Brain microvascular endothelial cell (primary cell): ENCODE measurements at regions not wholly inside any gene's neighbourhood (a gene's known extent, or its start where the extent isn't known, plus 50 kb on each side); places are given as distances from the start of the nearest gene placed in this dataset.

Experiments used
- DNase-seq: peaks from one replicate; pipeline ENCODE4 v3.0.0-alpha.2; 2020
- H3K27ac ChIP-seq: fragments of 250-450 bp; sonication (Bioruptor Pico); 2 replicates; pipeline ENCODE4 v1.5.1; 2020; ENCODE audit warnings: mild to moderate bottlenecking, moderate library complexity
- H3K27me3 ChIP-seq: fragments of 250-450 bp; sonication (Bioruptor Pico); replicated peaks from 2 replicates; pipeline ENCODE4 v1.5.1; 2020; ENCODE audit warnings: mild to moderate bottlenecking
- H3K36me3 ChIP-seq: fragments of 250-450 bp; sonication (Bioruptor Pico); replicated peaks from 2 replicates; pipeline ENCODE4 v1.5.1; 2020; ENCODE audit warnings: mild to moderate bottlenecking
- H3K4me3 ChIP-seq: 2 replicates; pipeline ENCODE4 v1.5.1; 2011; ENCODE audit warnings: low read depth, mild to moderate bottlenecking, control low read depth, low read length, moderate library complexity
- CTCF ChIP-seq: IDR thresholded peaks from 2 replicates; pipeline ENCODE4 v1.5.1; 2011; ENCODE audit warnings: low read depth, mild to moderate bottlenecking, moderate library complexity, low read length, control low read depth, inconsistent platforms; ENCODE audit errors: missing control alignments
- in situ Hi-C: cut with HindIII; loops from 2 replicates; pipeline ENCODE4 v1.10.0; 2017; ENCODE audit warnings: low sequenced_read_pairs, low pct_ligation_motif_present

DNA sequence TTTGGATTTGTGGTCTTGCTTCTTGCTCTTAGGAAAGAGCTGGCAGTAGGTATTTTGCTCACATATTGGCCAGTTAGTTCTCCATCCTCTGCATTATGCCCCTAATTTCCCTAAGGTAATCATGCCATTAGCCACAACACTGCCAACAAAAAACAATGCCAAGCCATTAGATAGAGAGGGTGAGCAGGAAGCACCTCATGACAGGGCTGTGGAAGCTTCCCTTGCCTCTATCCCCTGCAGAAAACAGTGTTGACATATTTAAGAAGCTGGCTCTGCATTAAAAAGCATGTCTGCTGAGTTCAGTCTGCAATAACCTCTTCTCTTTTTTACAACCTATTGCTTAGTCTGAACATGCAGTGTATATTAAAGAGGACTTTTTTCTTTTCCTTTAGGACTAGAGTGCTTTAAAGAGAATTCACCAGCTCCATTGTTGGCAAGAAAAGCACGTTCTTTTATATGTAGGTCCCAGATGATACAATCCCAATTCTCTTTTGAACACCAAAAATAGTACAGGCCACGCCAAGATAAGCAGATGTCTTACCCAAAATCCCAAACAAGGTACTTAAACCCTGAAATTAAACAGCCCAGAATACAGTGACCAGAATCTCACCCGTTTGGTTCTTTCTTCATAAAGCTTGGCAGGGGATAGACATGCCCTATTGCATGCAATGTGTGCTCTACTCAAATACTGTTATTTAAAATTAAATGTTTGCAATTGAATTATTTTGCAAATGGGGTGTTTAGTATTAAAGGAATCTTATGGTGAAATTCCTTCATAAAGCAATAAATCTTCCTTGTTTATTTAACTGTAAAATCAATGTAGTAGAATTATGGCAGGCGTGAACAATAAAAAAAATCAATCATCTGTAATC, 93.7 kb upstream of the UBE3A start:
- H3K4me3 ChIP-seq = no peak overlapping the region
- in situ Hi-C loops = no loop called here
- no peaks in the 10 kb centered on the region for H3K27me3 ChIP-seq
- no peak overlapping the region for H3K27ac ChIP-seq
- TF ChIP-seq CTCF = no peak
- DNase-seq = no peak
- no peaks in the 10 kb centered on the region for H3K36me3 ChIP-seq

- in situ Hi-C loops = no loop called here
- Histone ChIP-seq H3K27ac (no peak overlapping the region), H3K27me3 (no peaks in the 10 kb centered on the region), H3K36me3 (no peaks in the 10 kb centered on the region), H3K4me3 (no peak overlapping the region)
- DNase-seq = no peak
- no peak for TF ChIP-seq CTCF
Observed at GRCh38 chr15:25529774-25530173, 91.0 kb upstream of the UBE3A start.

- no peak overlapping the region for H3K4me3 ChIP-seq
- in situ Hi-C loops = no loop called here
- no peaks in the 10 kb centered on the region for H3K27me3 ChIP-seq
- no peak for DNase-seq
- TF ChIP-seq CTCF = no peak
- H3K36me3 ChIP-seq = no peaks in the 10 kb centered on the region
- H3K27ac ChIP-seq = no peak overlapping the region
Observed at GRCh38 chr15:25527118-25527517, 88.3 kb upstream of the UBE3A start.

- no peak for TF ChIP-seq CTCF
- no peaks in the 10 kb centered on the region for H3K27me3 ChIP-seq
- DNase-seq = no peak
- in situ Hi-C loops = no loop called here
- no peaks in the 10 kb centered on the region for H3K36me3 ChIP-seq
- no peak overlapping the region for H3K4me3 ChIP-seq
- H3K27ac ChIP-seq = no peak overlapping the region
Observed at GRCh38 chr15:25525741-25526140, 86.9 kb upstream of the UBE3A start.

GRCh38 chr15:25515633-25516032, 76.8 kb upstream of the UBE3A start:
- no peak for DNase-seq
- no peak for TF ChIP-seq CTCF
- Histone ChIP-seq H3K27ac (no peak overlapping the region), H3K27me3 (no peaks in the 10 kb centered on the region), H3K4me3 (no peak overlapping the region), H3K36me3 (no peaks in the 10 kb centered on the region)
- in situ Hi-C loops = no loop called here

GRCh38 chr15:25514522-25514921, 75.7 kb upstream of the UBE3A start:
- H3K27me3 ChIP-seq = no peaks in the 10 kb centered on the region
- H3K36me3 ChIP-seq = no peaks in the 10 kb centered on the region
- DNase-seq = no peak
- TF ChIP-seq CTCF = no peak
- H3K4me3 ChIP-seq = no peak overlapping the region
- H3K27ac ChIP-seq = no peak overlapping the region
- in situ Hi-C loops = no loop called here
